ENCODE measurements at regions not wholly inside any gene's neighbourhood (a gene's known extent, or its start where the extent isn't known, plus 50 kb on each side); places are given as distances from the start of the nearest gene placed in this dataset.

GRCh38 chr20:4328541-4328940 is 79.5 kb upstream of the ADRA1D start:
- no peak overlapping the region for H3K4me3 ChIP-seq
- H3K27ac ChIP-seq (replicated peaks): no peak overlapping the region
- H3K9me3 ChIP-seq (replicated peaks): peaks cover 7% of the 10 kb centered on the region
- DNase-seq: no peak
- TF ChIP-seq CTCF (IDR thresholded peaks at IDR 0.05; ENCODE audit: borderline replicate concordance): no peak
- peaks cover 8% of the 10 kb centered on the region for H3K4me1 ChIP-seq
- no peaks in the 10 kb centered on the region for H3K36me3 ChIP-seq
- H3K27me3 ChIP-seq (ENCODE audit: low read depth): peaks cover 4% of the 10 kb centered on the region
- intact Hi-C loops (cut with micrococcal nuclease): no loop called here

GRCh38 chr20:4327956-4328355 is 78.9 kb upstream of the ADRA1D start:
- TF ChIP-seq CTCF (IDR thresholded peaks at IDR 0.05; ENCODE audit: borderline replicate concordance): no peak

GRCh38 chr20:4326195-4327065 is 77.3 kb upstream of the ADRA1D start:
- intact Hi-C loops (cut with micrococcal nuclease): no loop called here

More at GRCh38 chr20:4327956-4328355, 78.9 kb upstream of the ADRA1D start:
- H3K36me3 ChIP-seq: no peaks in the 10 kb centered on the region
- no peak overlapping the region for H3K27ac ChIP-seq (replicated peaks)
- peaks cover 8% of the 10 kb centered on the region for H3K4me1 ChIP-seq
- peaks cover 7% of the 10 kb centered on the region for H3K9me3 ChIP-seq (replicated peaks)
- intact Hi-C loops (cut with micrococcal nuclease): no loop called here
- H3K4me3 ChIP-seq: no peak overlapping the region
- H3K27me3 ChIP-seq (ENCODE audit: low read depth): peaks cover 9% of the 10 kb centered on the region
- DNase-seq: no peak

GRCh38 chr20:4325548-4326187 is 76.6 kb upstream of the ADRA1D start:
- Histone ChIP-seq H3K27ac (replicated peaks) (peak overlapping the region; percentile 40), H3K36me3 (no peaks in the 10 kb centered on the region), H3K27me3 (ENCODE audit: low read depth) (peaks cover 10% of the 10 kb centered on the region), H3K9me3 (replicated peaks) (peaks cover 7% of the 10 kb centered on the region), H3K4me3 (no peak overlapping the region), H3K4me1 (peaks cover 8% of the 10 kb centered on the region)
- peak; percentile 17 for DNase-seq
- intact Hi-C loops (cut with micrococcal nuclease): no loop called here
- TF ChIP-seq CTCF (IDR thresholded peaks at IDR 0.05; ENCODE audit: borderline replicate concordance): no peak

More at GRCh38 chr20:4326195-4327065, 77.3 kb upstream of the ADRA1D start:
- peaks cover 10% of the 10 kb centered on the region for H3K27me3 ChIP-seq (ENCODE audit: low read depth)
- H3K4me3 ChIP-seq: no peak overlapping the region
- H3K4me1 ChIP-seq: peaks cover 8% of the 10 kb centered on the region
- peaks cover 7% of the 10 kb centered on the region for H3K9me3 ChIP-seq (replicated peaks)
- DNase-seq: peak; percentile 20
- no peak for TF ChIP-seq CTCF (IDR thresholded peaks at IDR 0.05; ENCODE audit: borderline replicate concordance)
- H3K27ac ChIP-seq (replicated peaks): peak overlapping the region; percentile 40
- no peaks in the 10 kb centered on the region for H3K36me3 ChIP-seq

- no peak for DNase-seq
- Histone ChIP-seq H3K4me3 (no peak overlapping the region), H3K27ac (replicated peaks) (no peak overlapping the region), H3K27me3 (ENCODE audit: low read depth) (peaks cover 10% of the 10 kb centered on the region), H3K9me3 (replicated peaks) (peaks cover 7% of the 10 kb centered on the region), H3K36me3 (no peaks in the 10 kb centered on the region), H3K4me1 (peaks cover 8% of the 10 kb centered on the region)
- intact Hi-C loops (cut with micrococcal nuclease): no loop called here
- no peak for TF ChIP-seq CTCF (IDR thresholded peaks at IDR 0.05; ENCODE audit: borderline replicate concordance)
Measured at GRCh38 chr20:4324611-4325243, 75.6 kb upstream of the ADRA1D start.
